ENCODE measurements at regions not wholly inside any gene's neighbourhood (a gene's known extent, or its start where the extent isn't known, plus 50 kb on each side); places are given as distances from the start of the nearest gene placed in this dataset.

GRCh38 chr7:104960741-104961448 lies 53.1 kb upstream of the KMT2E start:
- H3K4me1 Mint-ChIP-seq: peaks cover 72% of the 10 kb centered on the region
- Histone ChIP-seq H2AFZ (ENCODE audit: insufficient read depth, low read depth, low read length, poor library complexity, severe bottlenecking) (peak overlapping the region; percentile 44), H4K20me1 (ENCODE audit: insufficient read depth, low read length) (no peaks in the 10 kb centered on the region), H3K4me1 (ENCODE audit: control insufficient read depth in 1 of 2, insufficient read depth in 2 of 2, low read length in 2 of 2) (peaks cover 58 to 79% of the 10 kb centered on the region in 2 donors), H3K27ac (ENCODE audit: low read depth in 1 of 2, low read length in 2 of 2) (peak overlapping the region; percentile 77 to 94), H3K36me3 (replicated peaks in 1 of 2; ENCODE audit: control insufficient read depth in 1 of 2, insufficient read depth in 2 of 2, low read length in 2 of 2) (no peaks in the 10 kb centered on the region), H3K79me2 (ENCODE audit: insufficient read depth, low read length) (peaks cover 3% of the 10 kb centered on the region), H3K27me3 (ENCODE audit: control insufficient read depth in 2 of 2, insufficient read depth in 2 of 2, low read length in 2 of 2) (no peaks in the 10 kb centered on the region), H3K4me2 (replicated peaks; ENCODE audit: extremely low read depth, low read length, poor library complexity, severe bottlenecking) (peak overlapping the region; percentile 32), H3K9ac (ENCODE audit: insufficient read depth, low read length, poor library complexity, severe bottlenecking) (peak overlapping the region; percentile 50), H3K9me3 (replicated peaks in 1 of 2; ENCODE audit: control insufficient read depth in 1 of 2, insufficient read depth in 1 of 2, low read length in 2 of 2) (no peaks in the 10 kb centered on the region), H3K4me3 (replicated peaks in 1 of 3; ENCODE audit: low read depth in 2 of 3, low read length in 3 of 3) (peak overlapping the region in 1 of 3 experiments; percentile 41)
- H3K9me3 Mint-ChIP-seq: no peaks in the 10 kb centered on the region
- peak overlapping the region; percentile 93 to 98 (median 98) for H3K27ac Mint-ChIP-seq
- no peak for TF ChIP-seq CTCF (IDR thresholded peaks at IDR 0.05)
- WGBS (ENCODE audit: insufficient coverage): 0% methylated on average over 2 of the region's 2 CpGs
- H3K27me3 Mint-ChIP-seq (ENCODE audit: low read depth in 3 of 3): peaks cover 0 to 7% (median 0%) of the 10 kb centered on the region in 3 donors
- DNase-seq: peak; percentile 90 to 97 (median 96)
- peak overlapping the region in 1 of 2 donors; percentile 53 for H3K4me3 Mint-ChIP-seq
- peaks cover 19 to 21% of the 10 kb centered on the region in 2 donors for H3K36me3 Mint-ChIP-seq
- intact Hi-C loops (cut with micrococcal nuclease): no loop called here

GRCh38 chr7:104961821-104962220 lies 52.2 kb upstream of the KMT2E start:
- WGBS (ENCODE audit: insufficient coverage): 22% methylated on average over 3 of the region's 6 CpGs
- no peaks in the 10 kb centered on the region for H4K20me1 ChIP-seq (ENCODE audit: insufficient read depth, low read length)
- peaks cover 3% of the 10 kb centered on the region for H3K79me2 ChIP-seq (ENCODE audit: insufficient read depth, low read length)
- no peaks in the 10 kb centered on the region for H3K36me3 ChIP-seq (replicated peaks in 1 of 2; ENCODE audit: control insufficient read depth in 1 of 2, insufficient read depth in 2 of 2, low read length in 2 of 2)
- peak overlapping the region; percentile 32 for H3K4me2 ChIP-seq (replicated peaks; ENCODE audit: extremely low read depth, low read length, poor library complexity, severe bottlenecking)
- H3K4me3 Mint-ChIP-seq: peak overlapping the region in 1 of 2 donors; percentile 21
- intact Hi-C loops (cut with micrococcal nuclease): no loop called here
- H3K27me3 Mint-ChIP-seq (ENCODE audit: low read depth in 3 of 3): peaks cover 0 to 7% (median 0%) of the 10 kb centered on the region in 3 donors
- no peaks in the 10 kb centered on the region for H3K9me3 ChIP-seq (replicated peaks in 1 of 2; ENCODE audit: control insufficient read depth in 1 of 2, insufficient read depth in 1 of 2, low read length in 2 of 2)
- H3K27ac ChIP-seq (ENCODE audit: low read depth in 1 of 2, low read length in 2 of 2): peak overlapping the region; percentile 77 to 94
- H3K36me3 Mint-ChIP-seq: peaks cover 15% of the 10 kb centered on the region in 2 donors
- no peak for TF ChIP-seq CTCF (IDR thresholded peaks at IDR 0.05)
- H3K4me3 ChIP-seq (replicated peaks in 1 of 3; ENCODE audit: low read depth in 2 of 3, low read length in 3 of 3): peak overlapping the region in 1 of 3 experiments; percentile 38
- H3K4me1 ChIP-seq (ENCODE audit: control insufficient read depth in 1 of 2, insufficient read depth in 2 of 2, low read length in 2 of 2): peaks cover 51 to 70% of the 10 kb centered on the region in 2 donors
- peak overlapping the region; percentile 31 for H3K9ac ChIP-seq (ENCODE audit: insufficient read depth, low read length, poor library complexity, severe bottlenecking)
- peak overlapping the region; percentile 64 for H2AFZ ChIP-seq (ENCODE audit: insufficient read depth, low read depth, low read length, poor library complexity, severe bottlenecking)
- peaks cover 65% of the 10 kb centered on the region for H3K4me1 Mint-ChIP-seq
- DNase-seq: peak; percentile 30 to 62 (median 48)
- H3K27ac Mint-ChIP-seq: peak overlapping the region; percentile 93 to 98 (median 98)
- H3K27me3 ChIP-seq (ENCODE audit: control insufficient read depth in 2 of 2, insufficient read depth in 2 of 2, low read length in 2 of 2): no peaks in the 10 kb centered on the region
- H3K9me3 Mint-ChIP-seq: no peaks in the 10 kb centered on the region
